ENCODE measurements at regions not wholly inside any gene's neighbourhood (a gene's known extent, or its start where the extent isn't known, plus 50 kb on each side); places are given as distances from the start of the nearest gene placed in this dataset.

- no peak for DNase-seq (ENCODE audit: low spot score)
These were observed 213.7 kb downstream of the GXYLT1 start for GRCh38 chr12:41930866-41931437.

GRCh38 chr12:41924111-41924510, 220.6 kb downstream of the GXYLT1 start:
- no peak for DNase-seq (ENCODE audit: low spot score)

GRCh38 chr12:41923351-41923750, 221.3 kb downstream of the GXYLT1 start:
- DNase-seq (ENCODE audit: low spot score) = no peak

GRCh38 chr12:41920355-41920754, 224.3 kb downstream of the GXYLT1 start:
- no peak for DNase-seq (ENCODE audit: low spot score)

GRCh38 chr12:41919526-41920261, 225.0 kb downstream of the GXYLT1 start:
- no peak for DNase-seq (ENCODE audit: low spot score)

GRCh38 chr12:41919048-41919447, 225.6 kb downstream of the GXYLT1 start:
- no peak for DNase-seq (ENCODE audit: low spot score)

GRCh38 chr12:41917938-41918341, 226.7 kb downstream of the GXYLT1 start:
- no peak for DNase-seq (ENCODE audit: low spot score)

GRCh38 chr12:41917181-41917580, 227.5 kb downstream of the GXYLT1 start:
- no peak for DNase-seq (ENCODE audit: low spot score)

GRCh38 chr12:41910578-41911320, 233.9 kb downstream of the GXYLT1 start:
- no peak for DNase-seq (ENCODE audit: low spot score)

- DNase-seq (ENCODE audit: low spot score) = no peak
These were observed 236.5 kb downstream of the GXYLT1 start for GRCh38 chr12:41908206-41908605.

GRCh38 chr12:41907550-41907949, 237.1 kb downstream of the GXYLT1 start:
- no peak for DNase-seq (ENCODE audit: low spot score)

- no peak for DNase-seq (ENCODE audit: low spot score)
These were observed 237.7 kb downstream of the GXYLT1 start for GRCh38 chr12:41907021-41907420.

- DNase-seq (ENCODE audit: low spot score) = no peak
These were observed 238.8 kb downstream of the GXYLT1 start for GRCh38 chr12:41905759-41906297.

- no peak for DNase-seq (ENCODE audit: low spot score)
These were observed 239.5 kb downstream of the GXYLT1 start for GRCh38 chr12:41905073-41905758.

- DNase-seq (ENCODE audit: low spot score) = no peak
These were observed 240.6 kb downstream of the GXYLT1 start for GRCh38 chr12:41904041-41904440.

GRCh38 chr12:41903014-41903708, 241.5 kb downstream of the GXYLT1 start:
- DNase-seq (ENCODE audit: low spot score) = no peak

- no peak for DNase-seq (ENCODE audit: low spot score)
These were observed 245.1 kb downstream of the GXYLT1 start for GRCh38 chr12:41899577-41899976.

- no peak for DNase-seq (ENCODE audit: low spot score)
These were observed 247.1 kb downstream of the GXYLT1 start for GRCh38 chr12:41897593-41897992.

- DNase-seq (ENCODE audit: low spot score) = no peak
These were observed 251.2 kb downstream of the GXYLT1 start for GRCh38 chr12:41893491-41893890.

GRCh38 chr12:41892302-41892701, 252.4 kb downstream of the GXYLT1 start:
- DNase-seq (ENCODE audit: low spot score) = no peak

- DNase-seq (ENCODE audit: low spot score) = no peak
These were observed 253.4 kb downstream of the GXYLT1 start for GRCh38 chr12:41891226-41891625.

- no peak for DNase-seq (ENCODE audit: low spot score)
These were observed 256.4 kb downstream of the GXYLT1 start for GRCh38 chr12:41888285-41888684.
